ENCODE measurements at regions not wholly inside any gene's neighbourhood (a gene's known extent, or its start where the extent isn't known, plus 50 kb on each side); places are given as distances from the start of the nearest gene placed in this dataset.

DNA sequence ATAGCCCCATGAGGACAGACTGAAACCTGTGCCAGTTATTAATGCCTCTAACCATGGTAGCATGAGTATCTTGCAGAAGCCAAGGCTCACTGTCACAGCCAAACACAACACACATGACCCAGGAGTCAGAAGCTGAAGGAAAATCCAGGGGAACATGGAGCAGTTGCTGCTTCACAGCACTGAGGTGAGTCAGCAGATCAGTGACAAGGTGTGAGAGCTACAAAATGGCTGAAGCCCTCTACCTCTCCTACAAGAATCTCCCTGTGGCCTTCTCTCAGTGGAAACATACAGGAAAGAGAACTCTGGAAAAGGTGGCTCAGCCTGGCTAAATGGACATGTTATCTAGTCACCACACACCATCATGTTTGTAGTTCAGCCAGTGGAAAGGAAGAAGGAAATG is 93.5 kb downstream of the NAB1 start:
- TF ChIP-seq FOXP2 (optimal IDR thresholded peaks at IDR 0.05; ENCODE audit: borderline replicate concordance, extremely low read depth, extremely low read length, insufficient read depth) (no peak), POLR2AphosphoS5 (IDR thresholded peaks at IDR 0.05; ENCODE audit: low read depth, low read length) (no peak), TAF1 (IDR thresholded peaks at IDR 0.05; ENCODE audit: borderline replicate concordance, insufficient read depth, low read length) (no peak), SIN3A (IDR thresholded peaks at IDR 0.05; ENCODE audit: borderline replicate concordance, insufficient read depth, low read length) (no peak)
- TF ChIP-seq, protein P1, sequence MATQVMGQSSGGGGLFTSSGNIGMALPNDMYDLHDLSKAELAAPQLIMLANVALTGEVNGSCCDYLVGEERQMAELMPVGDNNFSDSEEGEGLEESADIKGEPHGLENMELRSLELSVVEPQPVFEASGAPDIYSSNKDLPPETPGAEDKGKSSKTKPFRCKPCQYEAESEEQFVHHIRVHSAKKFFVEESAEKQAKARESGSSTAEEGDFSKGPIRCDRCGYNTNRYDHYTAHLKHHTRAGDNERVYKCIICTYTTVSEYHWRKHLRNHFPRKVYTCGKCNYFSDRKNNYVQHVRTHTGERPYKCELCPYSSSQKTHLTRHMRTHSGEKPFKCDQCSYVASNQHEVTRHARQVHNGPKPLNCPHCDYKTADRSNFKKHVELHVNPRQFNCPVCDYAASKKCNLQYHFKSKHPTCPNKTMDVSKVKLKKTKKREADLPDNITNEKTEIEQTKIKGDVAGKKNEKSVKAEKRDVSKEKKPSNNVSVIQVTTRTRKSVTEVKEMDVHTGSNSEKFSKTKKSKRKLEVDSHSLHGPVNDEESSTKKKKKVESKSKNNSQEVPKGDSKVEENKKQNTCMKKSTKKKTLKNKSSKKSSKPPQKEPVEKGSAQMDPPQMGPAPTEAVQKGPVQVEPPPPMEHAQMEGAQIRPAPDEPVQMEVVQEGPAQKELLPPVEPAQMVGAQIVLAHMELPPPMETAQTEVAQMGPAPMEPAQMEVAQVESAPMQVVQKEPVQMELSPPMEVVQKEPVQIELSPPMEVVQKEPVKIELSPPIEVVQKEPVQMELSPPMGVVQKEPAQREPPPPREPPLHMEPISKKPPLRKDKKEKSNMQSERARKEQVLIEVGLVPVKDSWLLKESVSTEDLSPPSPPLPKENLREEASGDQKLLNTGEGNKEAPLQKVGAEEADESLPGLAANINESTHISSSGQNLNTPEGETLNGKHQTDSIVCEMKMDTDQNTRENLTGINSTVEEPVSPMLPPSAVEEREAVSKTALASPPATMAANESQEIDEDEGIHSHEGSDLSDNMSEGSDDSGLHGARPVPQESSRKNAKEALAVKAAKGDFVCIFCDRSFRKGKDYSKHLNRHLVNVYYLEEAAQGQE (IDR thresholded peaks at IDR 0.05; ENCODE audit: insufficient read depth in 1 of 2, low read depth in 2 of 2, low read length in 2 of 2): no peak

DNA sequence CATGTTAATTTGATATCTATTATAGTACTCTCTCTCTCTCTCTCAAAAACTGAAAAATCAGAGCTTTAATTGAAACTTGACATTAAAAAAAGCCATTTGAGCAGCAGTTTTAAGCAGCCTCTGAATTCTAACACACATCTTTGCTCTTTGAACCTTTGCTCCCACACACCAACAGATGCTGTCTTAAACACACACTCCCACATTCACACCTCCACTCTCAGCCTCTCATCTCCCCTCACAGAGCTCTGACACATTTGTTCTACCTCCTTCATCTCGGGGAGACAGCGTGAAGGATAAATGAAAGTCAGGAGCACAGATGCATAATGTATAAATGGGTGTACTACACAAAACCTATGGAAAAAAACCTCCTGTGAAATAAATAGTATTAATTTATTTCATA is 95.2 kb downstream of the NAB1 start:
- TF ChIP-seq, protein P1 (IDR thresholded peaks at IDR 0.05; ENCODE audit: insufficient read depth in 1 of 2, low read depth in 2 of 2, low read length in 2 of 2): no peak
- no peak for TF ChIP-seq FOXP2 (optimal IDR thresholded peaks at IDR 0.05; ENCODE audit: borderline replicate concordance, extremely low read depth, extremely low read length, insufficient read depth)

DNA sequence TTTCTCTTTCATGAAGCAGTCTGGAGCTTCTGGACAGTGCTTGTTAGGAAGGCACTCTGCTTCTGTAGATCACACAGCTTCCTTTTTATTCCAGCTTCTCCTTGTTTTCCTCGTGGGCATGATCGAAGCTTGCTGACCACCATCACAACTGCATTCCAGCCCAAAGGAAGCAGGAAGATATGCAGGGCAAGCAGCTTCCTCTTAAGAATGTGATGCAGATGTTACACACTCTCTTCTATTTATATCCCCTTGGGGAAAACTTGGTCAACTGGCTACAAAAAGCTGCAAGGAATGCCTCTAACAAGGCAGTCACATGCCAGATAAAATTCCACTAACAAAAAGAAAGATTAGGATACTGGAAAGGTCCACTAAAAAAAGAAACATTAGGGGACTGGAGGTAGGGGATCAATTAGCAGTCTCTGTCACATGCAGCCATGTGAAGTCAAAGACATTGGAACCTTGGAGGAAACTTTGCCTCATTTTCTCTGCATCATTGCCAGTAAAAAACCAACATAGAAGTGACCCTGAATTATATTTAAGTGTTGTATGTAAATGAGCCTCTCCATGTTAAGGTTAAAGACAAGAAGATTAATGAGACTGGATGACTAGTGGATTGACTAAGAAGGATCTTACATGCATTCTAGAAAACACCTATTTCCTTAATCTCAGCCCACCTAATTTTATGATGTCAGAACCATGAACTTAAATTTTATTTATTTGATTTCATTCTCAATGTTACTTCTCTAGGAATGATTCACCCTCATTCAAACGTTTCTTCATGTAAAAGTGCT is 98.3 kb downstream of the NAB1 start:
- TF ChIP-seq SIN3A (IDR thresholded peaks at IDR 0.05; ENCODE audit: borderline replicate concordance, insufficient read depth, low read length): no peak
- TF ChIP-seq TAF1 (IDR thresholded peaks at IDR 0.05; ENCODE audit: borderline replicate concordance, insufficient read depth, low read length): no peak
- TF ChIP-seq, protein P1 (IDR thresholded peaks at IDR 0.05; ENCODE audit: insufficient read depth in 1 of 2, low read depth in 2 of 2, low read length in 2 of 2): no peak
- TF ChIP-seq POLR2AphosphoS5 (IDR thresholded peaks at IDR 0.05; ENCODE audit: low read depth, low read length): no peak

DNA sequence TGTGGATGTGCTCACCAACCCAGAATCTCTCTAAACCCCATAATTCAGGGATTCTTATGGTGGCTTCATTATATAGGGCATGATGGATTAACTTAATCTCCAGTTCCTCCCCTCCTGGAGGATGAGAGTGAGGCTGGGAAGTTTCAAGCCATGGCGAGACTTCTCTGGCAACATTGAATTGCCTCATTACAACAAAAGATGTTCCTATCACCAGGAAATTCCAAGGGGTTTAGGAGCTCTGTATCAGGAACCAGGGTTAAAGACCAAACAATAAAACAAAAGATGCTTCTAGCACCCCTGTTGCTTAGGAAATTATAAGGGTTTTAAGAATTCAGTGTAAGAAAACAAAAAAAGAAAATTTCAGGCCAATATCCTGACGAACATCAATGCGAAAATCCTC is 100.1 kb downstream of the NAB1 start:
- no peak for TF ChIP-seq TAF1 (IDR thresholded peaks at IDR 0.05; ENCODE audit: borderline replicate concordance, insufficient read depth, low read length)
- no peak for TF ChIP-seq FOXP2 (optimal IDR thresholded peaks at IDR 0.05; ENCODE audit: borderline replicate concordance, extremely low read depth, extremely low read length, insufficient read depth)
- TF ChIP-seq, protein P1 (IDR thresholded peaks at IDR 0.05; ENCODE audit: insufficient read depth in 1 of 2, low read depth in 2 of 2, low read length in 2 of 2): no peak
- no peak for TF ChIP-seq POLR2AphosphoS5 (IDR thresholded peaks at IDR 0.05; ENCODE audit: low read depth, low read length)
- no peak for TF ChIP-seq SIN3A (IDR thresholded peaks at IDR 0.05; ENCODE audit: borderline replicate concordance, insufficient read depth, low read length)

All from PFSK-1 (cell line).